ENCODE measurements at regions not wholly inside any gene's neighbourhood (a gene's known extent, or its start where the extent isn't known, plus 50 kb on each side); places are given as distances from the start of the nearest gene placed in this dataset.

- Histone ChIP-seq H3K23me2 (ENCODE audit: low read depth, low read length) (no peaks in the 10 kb centered on the region), H3K27me3 (replicated peaks in 1 of 4; ENCODE audit: control insufficient read depth in 3 of 4, extremely low read depth in 1 of 4, insufficient read depth in 3 of 4, low read length in 3 of 4) (no peaks in the 10 kb centered on the region), H3K14ac (ENCODE audit: insufficient read length) (no peak overlapping the region), H3K4ac (replicated peaks; ENCODE audit: insufficient read length, low read depth, low read length) (no peak overlapping the region), H2BK20ac (ENCODE audit: low read length) (no peak overlapping the region), H3K36me3 (ENCODE audit: control insufficient read depth in 2 of 4, insufficient read depth in 4 of 4, low read length in 3 of 4) (no peaks in the 10 kb centered on the region), H3K9me3 (ENCODE audit: insufficient read depth in 2 of 2, low read depth in 1 of 2, low read length in 1 of 2) (no peaks in the 10 kb centered on the region), H2BK12ac (ENCODE audit: low read depth, low read length) (no peak overlapping the region), H3K9ac (replicated peaks in 1 of 4; ENCODE audit: extremely low read depth in 1 of 4, low read depth in 3 of 4, low read length in 3 of 4) (no peak overlapping the region), H2AFZ (ENCODE audit: low read length) (no peak overlapping the region), H3K4me3 (ENCODE audit: extremely low read depth in 1 of 4, insufficient read depth in 2 of 4, low read depth in 3 of 4, low read length in 4 of 4) (no peak overlapping the region), H4K5ac (ENCODE audit: insufficient read length, low read depth, low read length) (no peak overlapping the region), H3K18ac (ENCODE audit: extremely low read depth, low read length) (no peak overlapping the region), H4K8ac (ENCODE audit: extremely low read depth, insufficient read depth, low read length) (no peak overlapping the region), H2BK5ac (ENCODE audit: low read depth, low read length) (no peak overlapping the region), H2AK5ac (ENCODE audit: low read depth, low read length) (no peak overlapping the region), H3K23ac (ENCODE audit: insufficient read length) (no peak overlapping the region), H3K4me2 (ENCODE audit: insufficient read depth in 1 of 2, low read depth in 2 of 2, low read length in 2 of 2) (no peak overlapping the region), H3K79me2 (ENCODE audit: control insufficient read depth in 1 of 2, insufficient read depth in 2 of 2, low read length in 2 of 2) (no peaks in the 10 kb centered on the region), H3K4me1 (replicated peaks in 1 of 4; ENCODE audit: control insufficient read depth in 3 of 4, insufficient read depth in 4 of 4, low read length in 3 of 4) (no peaks in the 10 kb centered on the region), H2BK15ac (ENCODE audit: low read length) (no peak overlapping the region), H2BK120ac (replicated peaks; ENCODE audit: low read depth, low read length) (no peak overlapping the region), H3K56ac (replicated peaks; ENCODE audit: insufficient read length, low read depth, low read length) (no peak overlapping the region), H4K20me1 (replicated peaks in 1 of 2; ENCODE audit: control insufficient read depth in 1 of 2, insufficient read depth in 2 of 2, low read length in 2 of 2) (no peaks in the 10 kb centered on the region), H3K27ac (ENCODE audit: low read depth, low read length) (no peak overlapping the region), H4K91ac (replicated peaks; ENCODE audit: insufficient read length, low read length) (no peak overlapping the region), H3K79me1 (ENCODE audit: low read depth, low read length) (no peaks in the 10 kb centered on the region)
- FAIRE-seq, result no peak
- ChIA-PET CTCF (ENCODE audit: partially characterized antibody) (interaction anchor here (0.7 kb wide), 1 partner anchor 276 kb away, joined by 3 read pairs; no protein-coding TSS in a partner anchor), POLR2A (ENCODE audit: partially characterized antibody) (no interaction called here)
- 95% methylated on average over 4 of the region's 4 CpGs; no CpG with 5 or more reads in 1 of the 2 experiments for WGBS, 2 experiments (ENCODE audit: extremely low coverage in 1 of 2, insufficient coverage in 1 of 2, insufficient read length in 1 of 2, insufficient replicate concordance in 2 of 2, low coverage in 1 of 2, low lambda C conversion rate in 2 of 2, missing lambda C conversion rate in 1 of 2)
- no peak for DNase-seq (ENCODE audit: low read depth in 1 of 2, low spot score in 2 of 2)
- TF ChIP-seq YY1 (IDR thresholded peaks at IDR 0.05; ENCODE audit: low read depth, low read length), result no peak
- no peak for TF ChIP-seq SP4 (IDR thresholded peaks at IDR 0.05; ENCODE audit: low read length)
- TF ChIP-seq SIN3A (conservative IDR thresholded peaks at IDR 0.05 in 1 of 2, IDR thresholded peaks at IDR 0.05 in 1 of 2; ENCODE audit: low read depth in 1 of 2, low read length in 2 of 2), result no peak
- TF ChIP-seq POLR2AphosphoS5 (IDR thresholded peaks at IDR 0.05; ENCODE audit: low read depth, low read length), result no peak
- TF ChIP-seq NRF1 (IDR thresholded peaks at IDR 0.05; ENCODE audit: low read depth, low read length), result no peak
- no peak for TF ChIP-seq FOSL1 (IDR thresholded peaks at IDR 0.05; ENCODE audit: insufficient read depth, low read depth, low read length)
- TF ChIP-seq, protein P1, sequence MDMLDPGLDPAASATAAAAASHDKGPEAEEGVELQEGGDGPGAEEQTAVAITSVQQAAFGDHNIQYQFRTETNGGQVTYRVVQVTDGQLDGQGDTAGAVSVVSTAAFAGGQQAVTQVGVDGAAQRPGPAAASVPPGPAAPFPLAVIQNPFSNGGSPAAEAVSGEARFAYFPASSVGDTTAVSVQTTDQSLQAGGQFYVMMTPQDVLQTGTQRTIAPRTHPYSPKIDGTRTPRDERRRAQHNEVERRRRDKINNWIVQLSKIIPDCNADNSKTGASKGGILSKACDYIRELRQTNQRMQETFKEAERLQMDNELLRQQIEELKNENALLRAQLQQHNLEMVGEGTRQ (IDR thresholded peaks at IDR 0.05; ENCODE audit: low read length), result no peak
- TF ChIP-seq POLR2A (IDR thresholded peaks at IDR 0.05; ENCODE audit: control extremely low read depth in 1 of 2, low read depth in 2 of 2, low read length in 2 of 2), result no peak
- TF ChIP-seq ZNF274 (IDR thresholded peaks at IDR 0.05; ENCODE audit: borderline replicate concordance, extremely low read depth, low read length), result no peak
- TF ChIP-seq CTBP2 (IDR thresholded peaks at IDR 0.05; ENCODE audit: borderline replicate concordance, insufficient read depth, insufficient read length, low read length), result no peak
Measured at GRCh38 chr5:153318556-153318955, 171.9 kb upstream of the GRIA1 start.
